ENCODE measurements at regions not wholly inside any gene's neighbourhood (a gene's known extent, or its start where the extent isn't known, plus 50 kb on each side); places are given as distances from the start of the nearest gene placed in this dataset.

GRCh38 chrX:10988653-10989052 is 122.5 kb upstream of the HCCS start:
- Histone ChIP-seq H3F3A (ENCODE audit: control insufficient read depth, insufficient read depth) (no peaks in the 10 kb centered on the region), H3K27me3 (ENCODE audit: control insufficient read depth, low read length) (no peaks in the 10 kb centered on the region), H3K4me1 (ENCODE audit: control insufficient read depth, low read length) (no peaks in the 10 kb centered on the region), H3K4me2 (ENCODE audit: low read length) (no peak overlapping the region), H3K36me3 (ENCODE audit: control insufficient read depth, low read length) (no peaks in the 10 kb centered on the region), H3K79me2 (ENCODE audit: control insufficient read depth, low read length) (no peaks in the 10 kb centered on the region), H3K9me2 (replicated peaks; ENCODE audit: control insufficient read depth, low read length) (no peaks in the 10 kb centered on the region), H3K4me3 (ENCODE audit: low read length) (no peak overlapping the region), H4K20me1 (ENCODE audit: control insufficient read depth, insufficient read depth, low read depth, low read length) (no peaks in the 10 kb centered on the region), H3K9me3 (ENCODE audit: control insufficient read depth, insufficient read depth, low read length) (no peaks in the 10 kb centered on the region), H3K27ac (ENCODE audit: low read depth, low read length) (no peak overlapping the region)
- TF ChIP-seq, protein P1, sequence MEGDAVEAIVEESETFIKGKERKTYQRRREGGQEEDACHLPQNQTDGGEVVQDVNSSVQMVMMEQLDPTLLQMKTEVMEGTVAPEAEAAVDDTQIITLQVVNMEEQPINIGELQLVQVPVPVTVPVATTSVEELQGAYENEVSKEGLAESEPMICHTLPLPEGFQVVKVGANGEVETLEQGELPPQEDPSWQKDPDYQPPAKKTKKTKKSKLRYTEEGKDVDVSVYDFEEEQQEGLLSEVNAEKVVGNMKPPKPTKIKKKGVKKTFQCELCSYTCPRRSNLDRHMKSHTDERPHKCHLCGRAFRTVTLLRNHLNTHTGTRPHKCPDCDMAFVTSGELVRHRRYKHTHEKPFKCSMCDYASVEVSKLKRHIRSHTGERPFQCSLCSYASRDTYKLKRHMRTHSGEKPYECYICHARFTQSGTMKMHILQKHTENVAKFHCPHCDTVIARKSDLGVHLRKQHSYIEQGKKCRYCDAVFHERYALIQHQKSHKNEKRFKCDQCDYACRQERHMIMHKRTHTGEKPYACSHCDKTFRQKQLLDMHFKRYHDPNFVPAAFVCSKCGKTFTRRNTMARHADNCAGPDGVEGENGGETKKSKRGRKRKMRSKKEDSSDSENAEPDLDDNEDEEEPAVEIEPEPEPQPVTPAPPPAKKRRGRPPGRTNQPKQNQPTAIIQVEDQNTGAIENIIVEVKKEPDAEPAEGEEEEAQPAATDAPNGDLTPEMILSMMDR (IDR thresholded peaks at IDR 0.05; ENCODE audit: low read depth, low read length, poor library complexity, severe bottlenecking) = no peak
- TF ChIP-seq EZH2phosphoT487 (IDR thresholded peaks at IDR 0.05; ENCODE audit: borderline replicate concordance, low read length) = no peak

DNA sequence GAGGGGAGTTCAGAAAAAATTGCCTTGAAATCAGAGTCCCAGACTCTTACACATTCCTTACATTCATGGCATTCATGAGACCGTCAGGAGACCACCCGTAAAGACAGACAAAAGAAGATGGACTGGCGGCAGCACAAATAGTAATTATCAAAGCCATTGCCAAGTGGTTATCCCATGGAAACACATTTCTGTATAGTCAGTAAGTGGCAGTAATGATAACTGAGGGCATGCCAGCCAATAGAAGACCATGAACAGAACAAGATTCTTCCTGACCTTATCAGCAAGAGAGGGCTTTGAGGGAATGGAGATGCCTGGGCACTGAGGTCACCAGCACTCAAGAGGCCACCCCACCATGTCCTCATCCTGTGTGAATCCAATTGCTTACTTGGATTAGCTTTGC is 121.7 kb upstream of the HCCS start:
- Histone ChIP-seq H3F3A (ENCODE audit: control insufficient read depth, insufficient read depth) (no peaks in the 10 kb centered on the region), H3K9me2 (replicated peaks; ENCODE audit: control insufficient read depth, low read length) (no peaks in the 10 kb centered on the region), H3K9me3 (ENCODE audit: control insufficient read depth, insufficient read depth, low read length) (no peaks in the 10 kb centered on the region), H3K27ac (ENCODE audit: low read depth, low read length) (no peak overlapping the region), H3K79me2 (ENCODE audit: control insufficient read depth, low read length) (no peaks in the 10 kb centered on the region), H3K4me2 (ENCODE audit: low read length) (no peak overlapping the region), H3K36me3 (ENCODE audit: control insufficient read depth, low read length) (no peaks in the 10 kb centered on the region), H4K20me1 (ENCODE audit: control insufficient read depth, insufficient read depth, low read depth, low read length) (no peaks in the 10 kb centered on the region), H3K4me3 (ENCODE audit: low read length) (no peak overlapping the region), H3K27me3 (ENCODE audit: control insufficient read depth, low read length) (no peaks in the 10 kb centered on the region), H3K4me1 (ENCODE audit: control insufficient read depth, low read length) (no peaks in the 10 kb centered on the region)
- TF ChIP-seq, protein P1 (IDR thresholded peaks at IDR 0.05; ENCODE audit: low read depth, low read length, poor library complexity, severe bottlenecking) = no peak
- no peak for TF ChIP-seq EZH2phosphoT487 (IDR thresholded peaks at IDR 0.05; ENCODE audit: borderline replicate concordance, low read length)

GRCh38 chrX:10990418-10990817 is 120.7 kb upstream of the HCCS start:
- H3K79me2 ChIP-seq (ENCODE audit: control insufficient read depth, low read length) = no peaks in the 10 kb centered on the region
- no peaks in the 10 kb centered on the region for H3K36me3 ChIP-seq (ENCODE audit: control insufficient read depth, low read length)
- no peaks in the 10 kb centered on the region for H3K4me1 ChIP-seq (ENCODE audit: control insufficient read depth, low read length)
- H4K20me1 ChIP-seq (ENCODE audit: control insufficient read depth, insufficient read depth, low read depth, low read length) = no peaks in the 10 kb centered on the region
- H3K9me3 ChIP-seq (ENCODE audit: control insufficient read depth, insufficient read depth, low read length) = no peaks in the 10 kb centered on the region
- H3K4me2 ChIP-seq (ENCODE audit: low read length) = no peak overlapping the region
- no peak overlapping the region for H3K4me3 ChIP-seq (ENCODE audit: low read length)
- no peaks in the 10 kb centered on the region for H3F3A ChIP-seq (ENCODE audit: control insufficient read depth, insufficient read depth)
- H3K27ac ChIP-seq (ENCODE audit: low read depth, low read length) = no peak overlapping the region
- H3K9me2 ChIP-seq (replicated peaks; ENCODE audit: control insufficient read depth, low read length) = no peaks in the 10 kb centered on the region
- H3K27me3 ChIP-seq (ENCODE audit: control insufficient read depth, low read length) = no peaks in the 10 kb centered on the region
- TF ChIP-seq, protein P1 (IDR thresholded peaks at IDR 0.05; ENCODE audit: low read depth, low read length, poor library complexity, severe bottlenecking) = no peak
- TF ChIP-seq EZH2phosphoT487 (IDR thresholded peaks at IDR 0.05; ENCODE audit: borderline replicate concordance, low read length) = no peak

DNA sequence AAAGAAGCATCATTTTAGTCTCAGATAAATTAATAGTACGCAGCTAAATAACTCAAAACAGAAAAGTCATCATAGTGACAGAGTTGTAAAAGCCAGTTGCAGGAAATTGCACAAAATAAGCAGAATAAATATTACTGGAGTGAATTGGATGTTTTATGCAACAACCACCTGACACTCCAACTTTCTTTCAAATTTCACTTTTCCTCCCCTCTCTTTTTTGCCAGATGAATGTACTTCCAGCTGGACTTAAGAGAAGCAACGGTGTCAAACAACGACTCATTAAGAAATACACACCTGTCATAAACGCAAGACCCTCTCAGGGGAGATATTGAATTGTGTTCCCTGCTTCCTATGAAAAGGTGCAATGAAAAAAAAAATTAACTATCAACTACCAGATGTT is 120.2 kb upstream of the HCCS start:
- Histone ChIP-seq H3F3A (ENCODE audit: control insufficient read depth, insufficient read depth) (no peaks in the 10 kb centered on the region), H4K20me1 (ENCODE audit: control insufficient read depth, insufficient read depth, low read depth, low read length) (no peaks in the 10 kb centered on the region), H3K4me3 (ENCODE audit: low read length) (no peak overlapping the region), H3K36me3 (ENCODE audit: control insufficient read depth, low read length) (no peaks in the 10 kb centered on the region), H3K9me3 (ENCODE audit: control insufficient read depth, insufficient read depth, low read length) (no peaks in the 10 kb centered on the region), H3K9me2 (replicated peaks; ENCODE audit: control insufficient read depth, low read length) (no peaks in the 10 kb centered on the region), H3K4me1 (ENCODE audit: control insufficient read depth, low read length) (no peaks in the 10 kb centered on the region), H3K27ac (ENCODE audit: low read depth, low read length) (no peak overlapping the region), H3K27me3 (ENCODE audit: control insufficient read depth, low read length) (no peaks in the 10 kb centered on the region), H3K4me2 (ENCODE audit: low read length) (no peak overlapping the region), H3K79me2 (ENCODE audit: control insufficient read depth, low read length) (no peaks in the 10 kb centered on the region)
- TF ChIP-seq EZH2phosphoT487 (IDR thresholded peaks at IDR 0.05; ENCODE audit: borderline replicate concordance, low read length) = no peak
- TF ChIP-seq, protein P1 (IDR thresholded peaks at IDR 0.05; ENCODE audit: low read depth, low read length, poor library complexity, severe bottlenecking) = no peak

Data from DOHH2 (cell line).